ENCODE measurements at regions not wholly inside any gene's neighbourhood (a gene's known extent, or its start where the extent isn't known, plus 50 kb on each side); places are given as distances from the start of the nearest gene placed in this dataset.

- TF ChIP-seq CTCF (IDR thresholded peaks at IDR 0.05 in 2 of 3, conservative IDR thresholded peaks at IDR 0.05 in 1 of 3; ENCODE audit: borderline replicate concordance in 1 of 3, insufficient read depth in 1 of 3, low read depth in 2 of 3, low read length in 2 of 3): no peak
- TF ChIP-seq ZFX (IDR thresholded peaks at IDR 0.05): no peak
- TF ChIP-seq RAD21 (IDR thresholded peaks at IDR 0.05; ENCODE audit: low read depth): no peak
- TF ChIP-seq JUND (IDR thresholded peaks at IDR 0.05): no peak
- TF ChIP-seq POLR2A (IDR thresholded peaks at IDR 0.05; ENCODE audit: borderline replicate concordance, extremely low read depth, insufficient read depth, insufficient read length): no peak
- TF ChIP-seq, protein P1, sequence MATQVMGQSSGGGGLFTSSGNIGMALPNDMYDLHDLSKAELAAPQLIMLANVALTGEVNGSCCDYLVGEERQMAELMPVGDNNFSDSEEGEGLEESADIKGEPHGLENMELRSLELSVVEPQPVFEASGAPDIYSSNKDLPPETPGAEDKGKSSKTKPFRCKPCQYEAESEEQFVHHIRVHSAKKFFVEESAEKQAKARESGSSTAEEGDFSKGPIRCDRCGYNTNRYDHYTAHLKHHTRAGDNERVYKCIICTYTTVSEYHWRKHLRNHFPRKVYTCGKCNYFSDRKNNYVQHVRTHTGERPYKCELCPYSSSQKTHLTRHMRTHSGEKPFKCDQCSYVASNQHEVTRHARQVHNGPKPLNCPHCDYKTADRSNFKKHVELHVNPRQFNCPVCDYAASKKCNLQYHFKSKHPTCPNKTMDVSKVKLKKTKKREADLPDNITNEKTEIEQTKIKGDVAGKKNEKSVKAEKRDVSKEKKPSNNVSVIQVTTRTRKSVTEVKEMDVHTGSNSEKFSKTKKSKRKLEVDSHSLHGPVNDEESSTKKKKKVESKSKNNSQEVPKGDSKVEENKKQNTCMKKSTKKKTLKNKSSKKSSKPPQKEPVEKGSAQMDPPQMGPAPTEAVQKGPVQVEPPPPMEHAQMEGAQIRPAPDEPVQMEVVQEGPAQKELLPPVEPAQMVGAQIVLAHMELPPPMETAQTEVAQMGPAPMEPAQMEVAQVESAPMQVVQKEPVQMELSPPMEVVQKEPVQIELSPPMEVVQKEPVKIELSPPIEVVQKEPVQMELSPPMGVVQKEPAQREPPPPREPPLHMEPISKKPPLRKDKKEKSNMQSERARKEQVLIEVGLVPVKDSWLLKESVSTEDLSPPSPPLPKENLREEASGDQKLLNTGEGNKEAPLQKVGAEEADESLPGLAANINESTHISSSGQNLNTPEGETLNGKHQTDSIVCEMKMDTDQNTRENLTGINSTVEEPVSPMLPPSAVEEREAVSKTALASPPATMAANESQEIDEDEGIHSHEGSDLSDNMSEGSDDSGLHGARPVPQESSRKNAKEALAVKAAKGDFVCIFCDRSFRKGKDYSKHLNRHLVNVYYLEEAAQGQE (IDR thresholded peaks at IDR 0.05; ENCODE audit: low read depth): no peak
- no peak for TF ChIP-seq SIN3A (IDR thresholded peaks at IDR 0.05; ENCODE audit: low read depth)
- no peak for TF ChIP-seq EZH2 (IDR thresholded peaks at IDR 0.05)
- no peak for TF ChIP-seq POLR2AphosphoS5 (IDR thresholded peaks at IDR 0.05; ENCODE audit: low read depth, low read length)
- TF ChIP-seq, protein P2, sequence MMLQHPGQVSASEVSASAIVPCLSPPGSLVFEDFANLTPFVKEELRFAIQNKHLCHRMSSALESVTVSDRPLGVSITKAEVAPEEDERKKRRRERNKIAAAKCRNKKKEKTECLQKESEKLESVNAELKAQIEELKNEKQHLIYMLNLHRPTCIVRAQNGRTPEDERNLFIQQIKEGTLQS (IDR thresholded peaks at IDR 0.05): no peak
- no peak for TF ChIP-seq MAX (IDR thresholded peaks at IDR 0.05)
- TF ChIP-seq SRF (IDR thresholded peaks at IDR 0.05; ENCODE audit: low read depth): no peak
- TF ChIP-seq CBX3 (IDR thresholded peaks at IDR 0.05; ENCODE audit: low read depth): no peak
Measured at GRCh38 chr22:19635644-19636043, 78.7 kb upstream of the SEPTIN5 start.
